Right lobe of liver (tissue), 4 donors: ENCODE measurements at regions not wholly inside any gene's neighbourhood (a gene's known extent, or its start where the extent isn't known, plus 50 kb on each side); places are given as distances from the start of the nearest gene placed in this dataset.

Experiments used
- POLR2A ChIP-seq: fragments of 450-650 bp; IDR thresholded peaks from one replicate; pipeline ENCODE4 v1.6.1; 2017; ENCODE audit warnings: antibody characterized with exemption, mild to moderate bottlenecking
- TF ChIP-seq, protein P1 (sequence below), 4 donors: fragments of 200-600 bp in 3 of 4; fragments of 450-650 bp in 1 of 4; IDR thresholded peaks; one replicate each; pipeline versions ENCODE4 v1.5.1 to v1.8.0; 2016 to 2022; ENCODE audit warnings: antibody characterized with exemption in 4 of 4, mild to moderate bottlenecking in 2 of 4
- donor health status: DM: no; HTN: no; CAD: no.
- donor health status: DM: no; HTN: no; CAD: no.
- donor health status: DM: no; HTN: yes; CAD: no.

GRCh38 chr2:94960751-94961150, 64.8 kb upstream of the MAL start:
- TF ChIP-seq, protein P1, sequence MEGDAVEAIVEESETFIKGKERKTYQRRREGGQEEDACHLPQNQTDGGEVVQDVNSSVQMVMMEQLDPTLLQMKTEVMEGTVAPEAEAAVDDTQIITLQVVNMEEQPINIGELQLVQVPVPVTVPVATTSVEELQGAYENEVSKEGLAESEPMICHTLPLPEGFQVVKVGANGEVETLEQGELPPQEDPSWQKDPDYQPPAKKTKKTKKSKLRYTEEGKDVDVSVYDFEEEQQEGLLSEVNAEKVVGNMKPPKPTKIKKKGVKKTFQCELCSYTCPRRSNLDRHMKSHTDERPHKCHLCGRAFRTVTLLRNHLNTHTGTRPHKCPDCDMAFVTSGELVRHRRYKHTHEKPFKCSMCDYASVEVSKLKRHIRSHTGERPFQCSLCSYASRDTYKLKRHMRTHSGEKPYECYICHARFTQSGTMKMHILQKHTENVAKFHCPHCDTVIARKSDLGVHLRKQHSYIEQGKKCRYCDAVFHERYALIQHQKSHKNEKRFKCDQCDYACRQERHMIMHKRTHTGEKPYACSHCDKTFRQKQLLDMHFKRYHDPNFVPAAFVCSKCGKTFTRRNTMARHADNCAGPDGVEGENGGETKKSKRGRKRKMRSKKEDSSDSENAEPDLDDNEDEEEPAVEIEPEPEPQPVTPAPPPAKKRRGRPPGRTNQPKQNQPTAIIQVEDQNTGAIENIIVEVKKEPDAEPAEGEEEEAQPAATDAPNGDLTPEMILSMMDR (IDR thresholded peaks at IDR 0.05): no peak
- TF ChIP-seq POLR2A: no peak
